ENCODE measurements at regions not wholly inside any gene's neighbourhood (a gene's known extent, or its start where the extent isn't known, plus 50 kb on each side); places are given as distances from the start of the nearest gene placed in this dataset.

GRCh38 chr17:79484600-79485418 is 126.0 kb downstream of the RBFOX3 start:
- TF ChIP-seq CTCF (IDR thresholded peaks at IDR 0.05), result no peak
- peaks cover 0 to 87% of the 10 kb centered on the region in 2 donors for H3K27me3 ChIP-seq
- intact Hi-C loops (cut with DNase I; ENCODE audit: low total_unique reads), result no loop called here
- H3K9me3 ChIP-seq, result no peaks in the 10 kb centered on the region
- no peaks in the 10 kb centered on the region for H3K4me1 ChIP-seq
- no peak overlapping the region for H3K27ac ChIP-seq
- DNase-seq, result no peak
- H3K4me3 ChIP-seq, result no peak overlapping the region
- no peaks in the 10 kb centered on the region for H3K36me3 ChIP-seq

- DNase-seq, result no peak
- Histone ChIP-seq H3K27me3 (peaks cover 0 to 96% of the 10 kb centered on the region in 2 donors), H3K9me3 (no peaks in the 10 kb centered on the region), H3K4me3 (no peak overlapping the region), H3K36me3 (no peaks in the 10 kb centered on the region), H3K27ac (no peak overlapping the region), H3K4me1 (no peaks in the 10 kb centered on the region)
- TF ChIP-seq CTCF (IDR thresholded peaks at IDR 0.05), result no peak
- intact Hi-C loops (cut with DNase I; ENCODE audit: low total_unique reads), result no loop called here
These were observed 127.0 kb downstream of the RBFOX3 start for GRCh38 chr17:79483842-79484241.

- H3K4me1 ChIP-seq, result no peaks in the 10 kb centered on the region
- peaks cover 0 to 95% of the 10 kb centered on the region in 2 donors for H3K27me3 ChIP-seq
- H3K9me3 ChIP-seq, result no peaks in the 10 kb centered on the region
- TF ChIP-seq CTCF (IDR thresholded peaks at IDR 0.05), result no peak
- intact Hi-C loops (cut with DNase I; ENCODE audit: low total_unique reads), result no loop called here
- no peak overlapping the region for H3K4me3 ChIP-seq
- H3K27ac ChIP-seq, result no peak overlapping the region
- no peaks in the 10 kb centered on the region for H3K36me3 ChIP-seq
- DNase-seq, result no peak
These were observed 127.9 kb downstream of the RBFOX3 start for GRCh38 chr17:79482727-79483521.

GRCh38 chr17:79479876-79480275 is 131.0 kb downstream of the RBFOX3 start:
- H3K9me3 ChIP-seq, result no peaks in the 10 kb centered on the region
- H3K27me3 ChIP-seq, result peaks cover 0 to 94% of the 10 kb centered on the region in 2 donors
- intact Hi-C loops (cut with DNase I; ENCODE audit: low total_unique reads), result no loop called here
- H3K4me1 ChIP-seq, result no peaks in the 10 kb centered on the region
- no peak overlapping the region for H3K4me3 ChIP-seq
- H3K27ac ChIP-seq, result no peak overlapping the region
- DNase-seq, result no peak
- H3K36me3 ChIP-seq, result no peaks in the 10 kb centered on the region
- TF ChIP-seq CTCF (IDR thresholded peaks at IDR 0.05), result no peak

- no peak for DNase-seq
- no peak overlapping the region for H3K27ac ChIP-seq
- H3K9me3 ChIP-seq, result no peaks in the 10 kb centered on the region
- H3K36me3 ChIP-seq, result no peaks in the 10 kb centered on the region
- H3K4me1 ChIP-seq, result no peaks in the 10 kb centered on the region
- TF ChIP-seq CTCF (IDR thresholded peaks at IDR 0.05), result no peak
- no peak overlapping the region for H3K4me3 ChIP-seq
- H3K27me3 ChIP-seq, result peaks cover 0 to 93% of the 10 kb centered on the region in 2 donors
- intact Hi-C loops (cut with DNase I; ENCODE audit: low total_unique reads), result no loop called here
These were observed 132.0 kb downstream of the RBFOX3 start for GRCh38 chr17:79478841-79479240.
